ENCODE measurements at regions not wholly inside any gene's neighbourhood (a gene's known extent, or its start where the extent isn't known, plus 50 kb on each side); places are given as distances from the start of the nearest gene placed in this dataset.

DNA sequence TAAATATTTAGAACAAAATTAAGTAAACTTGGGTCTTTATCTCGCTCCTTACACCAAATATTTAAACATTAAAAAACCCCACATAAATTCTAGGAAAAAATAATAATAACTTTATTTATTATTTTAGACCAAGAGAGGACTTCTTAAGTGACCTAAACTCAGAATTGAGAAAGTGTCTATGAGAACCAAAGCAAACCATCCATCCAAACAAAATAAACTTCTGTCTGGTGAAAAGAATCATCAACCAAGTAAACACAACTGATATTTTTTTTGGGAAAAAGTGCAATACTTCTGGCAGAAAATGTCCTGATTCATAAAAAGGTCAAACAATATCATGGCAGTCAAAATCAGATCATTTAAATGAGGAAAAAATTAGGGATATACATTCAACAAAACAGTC, 533.0 kb downstream of the SPRY1 start:
- Histone ChIP-seq H3K4me2 (ENCODE audit: control insufficient read depth, extremely low read depth, insufficient read depth, low read depth, low read length) (no peak overlapping the region), H3K4me1 (ENCODE audit: control insufficient read depth, extremely low read depth, insufficient read depth, low read length) (no peaks in the 10 kb centered on the region), H3K27me3 (ENCODE audit: control insufficient read depth, extremely low read depth, insufficient read depth, low read length) (no peaks in the 10 kb centered on the region), H3K9me1 (ENCODE audit: control insufficient read depth, extremely low read depth, insufficient read depth, low read length) (no peaks in the 10 kb centered on the region), H3K27ac (ENCODE audit: control insufficient read depth, insufficient read depth, low read length) (no peak overlapping the region), H2AFZ (ENCODE audit: control insufficient read depth, low read length) (no peak overlapping the region), H3K9ac (ENCODE audit: control insufficient read depth, extremely low read depth, insufficient read depth, low read length) (no peak overlapping the region), H3K79me2 (ENCODE audit: control insufficient read depth, insufficient read depth, low read length) (no peaks in the 10 kb centered on the region), H3K4me3 (ENCODE audit: control insufficient read depth in 2 of 3, extremely low read depth in 1 of 3, insufficient read depth in 2 of 3, low read depth in 1 of 3, low read length in 3 of 3) (no peak overlapping the region), H3K9me3 (ENCODE audit: control insufficient read depth, low read depth, low read length) (no peaks in the 10 kb centered on the region), H4K20me1 (ENCODE audit: control insufficient read depth, extremely low read depth, insufficient read depth, low read length) (no peaks in the 10 kb centered on the region), H3K36me3 (ENCODE audit: control insufficient read depth in 2 of 2, extremely low read depth in 1 of 2, insufficient read depth in 2 of 2, low read length in 2 of 2) (no peaks in the 10 kb centered on the region)
- TF ChIP-seq, protein P1, sequence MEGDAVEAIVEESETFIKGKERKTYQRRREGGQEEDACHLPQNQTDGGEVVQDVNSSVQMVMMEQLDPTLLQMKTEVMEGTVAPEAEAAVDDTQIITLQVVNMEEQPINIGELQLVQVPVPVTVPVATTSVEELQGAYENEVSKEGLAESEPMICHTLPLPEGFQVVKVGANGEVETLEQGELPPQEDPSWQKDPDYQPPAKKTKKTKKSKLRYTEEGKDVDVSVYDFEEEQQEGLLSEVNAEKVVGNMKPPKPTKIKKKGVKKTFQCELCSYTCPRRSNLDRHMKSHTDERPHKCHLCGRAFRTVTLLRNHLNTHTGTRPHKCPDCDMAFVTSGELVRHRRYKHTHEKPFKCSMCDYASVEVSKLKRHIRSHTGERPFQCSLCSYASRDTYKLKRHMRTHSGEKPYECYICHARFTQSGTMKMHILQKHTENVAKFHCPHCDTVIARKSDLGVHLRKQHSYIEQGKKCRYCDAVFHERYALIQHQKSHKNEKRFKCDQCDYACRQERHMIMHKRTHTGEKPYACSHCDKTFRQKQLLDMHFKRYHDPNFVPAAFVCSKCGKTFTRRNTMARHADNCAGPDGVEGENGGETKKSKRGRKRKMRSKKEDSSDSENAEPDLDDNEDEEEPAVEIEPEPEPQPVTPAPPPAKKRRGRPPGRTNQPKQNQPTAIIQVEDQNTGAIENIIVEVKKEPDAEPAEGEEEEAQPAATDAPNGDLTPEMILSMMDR (optimal IDR thresholded peaks at IDR 0.05 in 1 of 3, IDR thresholded peaks at IDR 0.05 in 1 of 3, conservative IDR thresholded peaks at IDR 0.05 in 1 of 3; ENCODE audit: extremely low read depth in 1 of 3, insufficient read depth in 2 of 3, low read length in 3 of 3) = no peak
- TF ChIP-seq EZH2 (IDR thresholded peaks at IDR 0.05; ENCODE audit: low read length) = no peak
- FAIRE-seq (no peak), DNase-seq (ENCODE audit: low read depth, low spot score) (no peak)
- dilution Hi-C loops (cut with MboI; ENCODE audit: extremely low pct_ligation_motif_present, low sequenced_read_pairs) = no loop called here

DNA sequence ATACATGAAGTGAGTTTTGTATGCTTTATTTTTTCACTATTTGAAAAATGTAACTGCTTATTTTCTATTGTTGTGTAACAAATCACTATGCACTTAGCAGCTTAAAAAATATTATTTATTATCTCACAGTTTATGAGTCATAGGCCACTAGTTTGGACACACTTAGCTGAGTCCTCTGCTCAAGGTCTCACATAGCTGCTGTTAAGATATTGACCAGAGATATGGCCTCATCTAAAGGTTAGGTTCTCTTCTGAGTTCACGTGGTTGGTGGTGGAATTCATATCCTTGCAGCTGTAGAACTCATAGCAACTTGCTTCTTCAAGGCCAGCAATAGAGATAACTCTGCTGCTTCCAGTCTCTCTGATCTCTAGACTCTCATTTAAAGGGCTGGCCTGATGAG, 534.4 kb downstream of the SPRY1 start:
- H3K79me2 ChIP-seq (ENCODE audit: control insufficient read depth, insufficient read depth, low read length) = no peaks in the 10 kb centered on the region

More for the DNA sequence above, 534.4 kb downstream of the SPRY1 start:
- H3K4me2 ChIP-seq (ENCODE audit: control insufficient read depth, extremely low read depth, insufficient read depth, low read depth, low read length) = no peak overlapping the region
- H2AFZ ChIP-seq (ENCODE audit: control insufficient read depth, low read length) = no peak overlapping the region
- H3K9ac ChIP-seq (ENCODE audit: control insufficient read depth, extremely low read depth, insufficient read depth, low read length) = no peak overlapping the region
- H3K9me3 ChIP-seq (ENCODE audit: control insufficient read depth, low read depth, low read length) = no peaks in the 10 kb centered on the region
- H3K4me1 ChIP-seq (ENCODE audit: control insufficient read depth, extremely low read depth, insufficient read depth, low read length) = no peaks in the 10 kb centered on the region
- no peaks in the 10 kb centered on the region for H3K27me3 ChIP-seq (ENCODE audit: control insufficient read depth, extremely low read depth, insufficient read depth, low read length)
- dilution Hi-C loops (cut with MboI; ENCODE audit: extremely low pct_ligation_motif_present, low sequenced_read_pairs) = no loop called here
- no peaks in the 10 kb centered on the region for H3K9me1 ChIP-seq (ENCODE audit: control insufficient read depth, extremely low read depth, insufficient read depth, low read length)
- no peaks in the 10 kb centered on the region for H4K20me1 ChIP-seq (ENCODE audit: control insufficient read depth, extremely low read depth, insufficient read depth, low read length)
- H3K27ac ChIP-seq (ENCODE audit: control insufficient read depth, insufficient read depth, low read length) = no peak overlapping the region
- no peak overlapping the region for H3K4me3 ChIP-seq (ENCODE audit: control insufficient read depth in 2 of 3, extremely low read depth in 1 of 3, insufficient read depth in 2 of 3, low read depth in 1 of 3, low read length in 3 of 3)
- DNase-seq (ENCODE audit: low read depth, low spot score) = no peak
- H3K36me3 ChIP-seq (ENCODE audit: control insufficient read depth in 2 of 2, extremely low read depth in 1 of 2, insufficient read depth in 2 of 2, low read length in 2 of 2) = no peaks in the 10 kb centered on the region
- TF ChIP-seq, protein P1 (optimal IDR thresholded peaks at IDR 0.05 in 1 of 3, IDR thresholded peaks at IDR 0.05 in 1 of 3, conservative IDR thresholded peaks at IDR 0.05 in 1 of 3; ENCODE audit: extremely low read depth in 1 of 3, insufficient read depth in 2 of 3, low read length in 3 of 3) = no peak
- TF ChIP-seq EZH2 (IDR thresholded peaks at IDR 0.05; ENCODE audit: low read length) = no peak
- FAIRE-seq = no peak
